RPMI7951 (cell line): ENCODE measurements at regions not wholly inside any gene's neighbourhood (a gene's known extent, or its start where the extent isn't known, plus 50 kb on each side); places are given as distances from the start of the nearest gene placed in this dataset.

ENCODE experiments used
- DNase-seq: peaks from one replicate; pipeline ENCODE4 v3.0.0-alpha.2; 2012; ENCODE audit warnings: low read depth

DNA sequence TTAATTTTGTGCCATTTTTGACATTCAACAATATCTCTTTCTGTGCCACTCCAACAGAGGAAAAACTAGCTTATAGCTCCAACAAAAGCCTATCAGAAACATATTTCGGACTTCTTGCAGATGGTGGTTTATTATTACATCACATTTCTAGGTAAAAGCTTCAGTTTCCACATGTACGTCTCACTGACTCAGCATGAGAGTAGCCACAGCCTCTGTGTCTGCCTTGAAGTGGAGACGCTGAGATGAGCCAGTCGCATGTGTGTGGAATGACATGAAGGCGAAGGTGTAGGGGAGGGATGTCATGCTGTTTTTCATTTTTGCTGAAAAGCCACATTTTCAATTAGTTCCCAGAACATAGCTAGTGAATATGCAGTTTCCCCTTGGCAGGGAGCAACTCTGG lies 598.6 kb downstream of the EFNB2 start:
- peak; percentile 83 for DNase-seq

DNA sequence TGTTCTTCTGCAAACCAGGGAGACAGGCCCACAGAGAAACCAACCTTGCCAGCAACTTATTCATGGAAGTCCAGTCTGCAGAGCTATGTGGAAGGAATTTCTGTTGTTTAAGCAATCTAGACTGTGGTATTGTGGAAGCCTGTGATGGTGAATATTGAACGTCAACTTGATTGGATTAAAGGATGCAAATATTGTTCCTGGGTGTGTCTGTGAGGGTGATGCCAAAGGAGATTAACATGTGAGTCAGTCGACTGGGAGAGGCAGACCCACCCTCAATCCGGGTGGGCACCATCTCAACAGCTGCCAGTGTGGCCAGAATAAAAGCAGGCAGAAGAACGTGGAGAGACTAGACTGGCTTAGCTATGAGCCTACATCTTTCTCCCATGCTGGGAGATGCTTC lies 606.0 kb downstream of the EFNB2 start:
- DNase-seq: no peak

DNA sequence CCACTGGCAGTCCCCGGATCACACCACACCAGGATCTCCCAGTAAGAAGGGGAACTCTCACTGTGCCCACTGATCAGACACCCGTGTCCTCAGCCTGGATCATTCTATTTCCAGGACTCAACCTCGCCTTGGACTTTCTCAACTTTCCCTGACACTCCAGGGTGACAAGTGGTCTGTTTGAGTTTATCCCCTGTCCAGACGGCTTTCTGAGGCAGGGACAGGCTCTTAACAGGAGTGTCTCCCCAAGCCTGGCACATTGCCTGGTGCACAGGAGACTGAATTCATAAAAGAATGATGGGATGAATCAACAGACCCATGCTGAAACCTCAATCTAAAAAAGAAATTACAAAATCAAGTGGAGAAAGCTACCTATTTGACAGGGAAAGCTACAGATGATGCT lies 606.6 kb downstream of the EFNB2 start:
- peak; percentile 22 for DNase-seq

DNA sequence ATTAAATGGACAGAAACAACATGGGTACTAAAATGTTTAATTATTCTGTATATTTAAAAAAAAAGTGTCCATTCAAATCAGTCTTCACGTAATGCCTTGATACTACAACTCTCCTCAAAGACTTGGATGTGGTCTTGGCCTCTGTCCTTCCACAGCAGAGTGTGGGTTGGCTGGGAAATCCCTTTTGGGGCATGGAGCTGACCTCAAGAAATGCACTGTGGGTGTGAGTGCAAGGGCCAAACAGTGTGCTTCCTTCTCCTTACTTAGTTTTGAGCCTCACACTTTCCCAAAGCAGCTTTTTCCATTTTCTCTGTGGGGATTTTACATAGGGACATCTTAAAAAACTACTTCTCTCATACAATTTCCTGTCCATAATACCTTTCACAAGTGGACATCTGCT lies 607.4 kb downstream of the EFNB2 start:
- DNase-seq: peak; percentile 50

DNA sequence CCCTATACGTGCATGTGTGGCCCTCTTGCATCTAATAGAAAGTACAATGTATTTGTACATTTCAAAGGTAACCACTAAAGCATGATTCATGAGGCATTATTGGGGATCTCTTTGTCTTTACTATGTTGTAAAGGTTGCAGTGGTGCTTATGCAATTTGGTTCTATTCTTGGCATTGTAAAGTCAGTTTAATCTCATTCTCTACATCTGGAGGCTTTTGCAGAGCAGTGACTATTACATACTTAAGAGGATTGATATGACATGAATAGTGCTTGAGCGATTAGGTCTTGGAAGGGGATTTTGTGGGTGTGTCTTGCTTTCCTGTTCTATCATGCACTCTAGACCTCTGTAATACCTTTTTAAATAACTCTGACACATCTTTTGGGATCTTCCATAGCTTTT lies 610.0 kb downstream of the EFNB2 start:
- DNase-seq: peak; percentile 59

DNA sequence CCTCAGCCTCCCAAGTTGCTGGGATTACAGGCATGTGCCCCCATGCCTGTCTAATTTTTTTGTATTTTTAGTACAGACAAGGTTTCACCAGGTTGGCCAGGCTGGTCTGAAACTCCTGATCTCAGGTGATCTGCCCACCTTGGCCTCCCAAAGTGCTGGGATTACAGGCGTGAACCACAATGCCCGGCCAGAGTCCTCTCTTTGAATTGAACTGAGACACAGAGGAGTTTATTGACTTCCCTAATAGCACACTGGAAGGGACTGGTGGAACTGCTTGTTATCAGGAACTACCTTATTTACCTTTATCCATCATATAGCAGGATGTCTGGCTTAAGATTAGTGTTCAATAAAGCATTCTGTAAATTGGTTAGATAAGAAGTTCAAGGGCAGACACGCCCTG lies 613.8 kb downstream of the EFNB2 start:
- no peak for DNase-seq

DNA sequence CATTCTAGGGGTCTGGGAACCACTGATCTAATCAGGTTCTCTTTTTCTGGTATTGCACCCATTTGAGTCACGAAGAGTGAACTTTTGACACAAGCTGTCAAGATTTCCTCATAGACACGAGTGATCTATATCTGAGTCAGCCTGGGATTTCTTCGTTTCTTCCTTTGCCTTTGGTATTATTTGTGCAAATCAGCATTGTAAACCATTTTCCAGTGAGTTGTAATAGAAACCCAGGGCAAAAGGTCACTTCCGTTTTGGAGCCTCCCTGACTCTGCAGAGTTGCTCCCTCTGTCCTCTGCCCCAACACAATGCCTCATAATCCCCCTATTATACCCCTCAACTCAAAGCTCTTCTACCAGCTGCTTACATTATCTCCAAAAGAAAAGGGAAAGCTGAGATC lies 615.1 kb downstream of the EFNB2 start:
- DNase-seq: peak; percentile 90

DNA sequence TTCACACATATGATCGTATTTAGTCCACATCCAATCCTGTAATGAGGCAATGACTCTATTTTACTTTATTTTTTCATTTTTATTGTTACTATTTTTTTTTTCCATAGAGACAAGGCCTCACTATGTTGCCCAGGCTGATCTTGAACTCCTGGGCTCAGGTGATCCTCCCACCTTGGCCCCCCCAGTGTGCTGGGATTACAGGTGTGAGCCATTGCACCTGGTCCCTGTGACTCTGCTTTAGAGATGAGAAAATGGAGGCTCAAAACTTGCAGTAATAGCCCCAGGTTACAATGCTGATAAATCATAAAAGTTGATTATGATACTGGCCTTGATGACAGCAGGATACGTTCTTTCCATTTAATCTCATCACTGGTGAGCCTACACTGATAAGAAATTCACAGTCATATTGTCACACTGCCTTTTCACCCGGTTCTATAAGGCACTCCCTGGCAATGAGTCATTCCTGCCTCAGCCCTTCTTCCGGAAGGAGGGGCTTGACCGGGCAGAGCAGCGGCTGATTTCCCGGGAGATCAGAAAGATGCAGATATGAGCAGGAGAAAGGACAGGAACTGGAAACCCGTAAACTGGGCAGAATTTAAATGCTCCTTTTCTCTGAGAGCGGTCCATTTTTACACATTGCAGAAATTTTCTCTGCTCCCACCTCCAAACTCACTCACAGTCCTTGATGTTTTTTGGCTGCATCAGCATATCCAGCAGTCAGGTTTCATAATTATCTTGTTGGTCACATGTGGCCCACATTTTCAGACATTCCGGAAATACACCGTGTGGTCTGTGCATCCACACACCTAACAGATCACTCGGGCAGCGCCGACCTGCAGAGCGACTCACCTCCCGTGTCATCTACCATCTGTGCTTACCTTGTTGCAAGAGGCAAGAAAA lies 616.4 kb downstream of the EFNB2 start:
- DNase-seq: peak; percentile 94

DNA sequence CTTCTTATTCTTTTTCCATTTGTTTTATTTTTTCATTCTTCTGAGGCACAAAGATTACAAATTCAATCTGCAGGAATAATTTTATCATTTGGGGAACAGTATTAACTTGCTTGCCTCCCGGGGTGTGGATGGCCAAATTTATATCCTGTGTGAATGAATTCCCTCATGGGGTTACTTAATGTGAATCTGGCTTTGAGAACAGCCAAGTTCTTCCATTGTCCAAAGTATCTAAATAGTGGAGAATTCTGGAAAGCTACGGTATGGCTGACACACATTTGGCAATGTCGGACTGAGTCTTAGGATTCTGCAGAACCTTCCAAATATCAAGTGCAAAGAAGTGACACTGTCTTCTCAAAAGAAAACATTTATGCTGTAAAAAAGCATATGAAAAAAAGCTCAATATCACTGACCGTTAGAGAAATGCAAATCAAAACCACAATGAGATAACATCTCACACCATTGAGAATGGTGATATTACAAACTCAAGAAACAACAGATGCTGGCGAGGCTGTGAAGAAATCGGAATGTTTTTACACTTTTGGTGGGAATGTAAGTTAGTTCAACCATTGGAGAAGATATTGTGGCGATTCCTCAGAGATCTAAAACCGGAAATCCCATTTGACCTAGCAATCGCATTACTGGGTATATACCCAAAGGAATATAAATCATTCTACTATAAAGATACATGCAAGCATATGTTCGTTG lies 620.2 kb downstream of the EFNB2 start:
- DNase-seq: peak; percentile 66

DNA sequence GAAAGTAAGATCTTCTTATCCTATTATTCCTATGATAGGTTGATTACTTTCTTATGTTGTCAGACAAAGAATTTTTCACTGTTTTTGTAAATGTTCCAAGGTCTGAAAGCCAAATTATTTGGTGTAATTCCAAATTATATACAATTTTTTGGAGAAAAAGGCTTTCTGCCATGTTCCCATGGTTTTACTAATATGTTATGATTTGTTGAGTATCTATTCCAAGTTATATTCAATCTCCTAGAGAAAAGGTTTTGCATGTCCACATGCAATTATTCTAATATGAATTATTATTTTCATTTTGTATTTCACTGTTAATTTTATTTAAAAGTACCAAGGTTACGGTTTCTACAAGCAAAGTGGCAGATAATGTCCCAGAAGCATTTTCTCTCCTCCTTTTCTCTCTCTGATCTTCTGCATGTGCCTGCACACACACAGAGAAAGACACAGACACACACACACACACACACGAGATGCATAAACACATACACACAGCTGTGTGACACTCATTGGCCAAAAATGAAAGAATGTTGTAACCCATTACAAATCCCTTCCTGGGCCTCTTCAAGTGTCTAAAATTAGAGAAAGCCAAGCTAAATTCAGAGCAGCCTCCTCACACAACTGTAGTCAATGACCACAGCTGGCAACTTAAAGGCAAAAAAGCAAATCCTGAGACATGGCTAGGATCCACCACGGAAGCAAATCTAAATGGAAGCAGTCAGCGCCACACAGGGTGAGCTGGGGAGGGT lies 621.0 kb downstream of the EFNB2 start:
- peak; percentile 96 for DNase-seq

DNA sequence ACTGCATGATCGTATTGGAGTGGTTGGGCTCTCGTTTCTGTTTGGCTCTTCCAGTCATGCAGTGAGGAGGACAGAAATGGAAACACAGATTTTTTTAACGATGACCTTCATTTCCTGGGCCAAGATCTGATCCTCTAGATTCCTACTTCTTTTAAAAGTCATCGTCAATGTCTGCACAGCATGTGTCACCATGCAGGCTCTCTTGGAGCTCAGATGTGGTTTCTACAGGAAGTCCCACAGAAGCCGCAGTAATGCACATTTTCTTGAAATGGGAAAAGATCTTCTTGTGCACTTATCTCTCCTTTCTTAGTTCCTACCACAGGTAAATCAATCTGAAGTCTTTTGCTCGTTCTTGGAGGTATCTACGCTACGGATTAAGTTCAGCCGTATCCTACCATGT lies 626.9 kb downstream of the EFNB2 start:
- peak; percentile 95 for DNase-seq

DNA sequence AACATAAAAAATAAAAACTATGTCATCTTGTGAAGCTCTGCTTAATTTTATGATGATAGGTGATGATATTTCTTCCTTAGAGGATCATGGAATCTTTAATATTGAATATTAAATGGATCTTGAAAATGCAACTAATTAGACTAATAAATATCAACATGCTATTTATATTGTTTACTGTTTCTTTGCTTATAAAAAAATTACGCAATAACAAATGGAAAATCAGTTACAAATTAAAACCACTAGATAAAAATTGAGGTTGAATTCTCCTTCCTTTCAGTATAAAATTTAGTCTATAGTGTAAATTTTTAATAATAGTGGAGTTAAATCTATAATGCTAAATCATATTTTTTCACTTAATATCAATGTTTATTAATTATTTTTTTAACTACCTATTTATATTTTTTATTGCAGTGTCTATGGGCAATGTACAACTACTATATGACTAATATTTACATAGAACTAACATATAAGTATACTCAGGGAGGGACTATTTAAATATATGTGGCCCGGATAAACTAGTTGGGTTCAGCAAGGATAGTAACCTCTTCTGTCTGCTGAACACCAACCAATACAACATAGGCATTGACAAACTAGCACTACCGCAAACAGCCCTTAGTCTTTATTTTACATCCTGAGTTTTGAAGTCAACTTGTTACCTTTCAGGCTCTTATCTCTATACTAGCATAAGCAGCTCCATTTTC lies 628.0 kb downstream of the EFNB2 start:
- no peak for DNase-seq

DNA sequence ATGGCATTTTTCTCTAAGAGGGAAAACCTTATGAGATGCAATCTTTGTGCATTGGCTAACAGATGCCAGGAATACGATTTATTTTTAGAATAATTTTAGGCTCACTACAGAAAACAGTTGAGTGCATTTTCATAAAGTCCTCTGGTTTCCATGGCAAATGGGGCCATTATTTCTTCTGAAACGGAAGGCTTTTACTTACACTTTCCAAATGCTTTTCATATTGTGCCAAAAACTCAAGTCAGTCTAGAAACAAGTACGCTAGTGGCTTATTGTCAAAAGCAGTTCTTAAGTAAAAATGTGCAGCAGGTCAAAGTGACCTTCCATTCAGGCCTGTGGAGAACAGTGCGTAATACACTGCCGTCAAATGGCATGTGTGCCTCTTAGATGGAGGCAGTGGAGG lies 628.7 kb downstream of the EFNB2 start:
- no peak for DNase-seq

DNA sequence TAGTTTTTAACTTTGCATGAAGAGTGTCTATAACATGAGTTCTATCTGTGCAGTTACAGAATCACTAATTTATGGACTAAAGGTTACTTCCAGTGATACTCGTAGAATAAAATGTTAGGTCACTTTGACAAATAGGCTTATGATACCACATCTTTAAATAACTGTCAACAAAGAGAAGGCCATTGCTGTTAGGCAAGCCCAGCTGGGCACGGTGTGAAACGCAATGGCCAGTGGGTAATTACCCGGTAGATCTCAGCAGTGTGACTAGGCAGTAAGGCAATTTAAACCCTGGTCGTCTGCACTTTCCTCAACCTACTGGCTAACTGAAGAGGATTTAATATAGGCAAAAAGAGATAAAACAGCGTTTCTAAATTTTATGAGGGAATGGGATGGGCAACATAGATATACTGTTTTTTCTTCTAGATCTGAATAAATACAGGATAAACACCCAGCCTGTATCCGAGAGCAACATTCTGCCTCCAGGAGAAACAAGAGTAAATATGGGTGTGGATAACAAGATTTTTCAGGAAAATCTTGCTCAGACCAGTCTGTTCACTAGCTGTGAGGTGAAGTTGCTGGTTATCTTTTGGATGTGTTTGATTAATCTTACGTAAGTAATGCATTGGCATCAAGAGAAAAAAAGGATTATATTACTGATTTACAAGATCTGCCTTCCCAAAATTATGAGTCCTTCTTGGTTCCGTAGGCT lies 631.3 kb downstream of the EFNB2 start:
- DNase-seq: no peak

DNA sequence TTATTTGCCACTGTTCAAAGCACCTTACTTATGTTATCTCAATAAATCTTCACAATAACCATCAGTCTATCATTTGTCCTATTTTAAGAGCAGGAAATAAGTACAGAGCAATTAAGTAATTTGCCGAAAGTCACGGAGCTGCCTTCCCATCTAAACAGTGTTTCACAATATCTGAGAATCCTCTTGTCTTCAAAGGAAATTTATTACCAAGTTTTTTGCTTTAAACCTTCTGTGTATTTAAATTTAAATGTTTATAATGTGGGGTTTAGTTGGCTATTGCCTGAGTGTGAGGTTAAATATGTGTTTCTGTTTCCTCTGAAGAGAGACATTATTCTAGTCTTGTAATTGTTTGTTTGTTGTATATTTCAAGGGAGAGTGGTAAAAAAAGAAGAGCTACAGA lies 633.1 kb downstream of the EFNB2 start:
- no peak for DNase-seq

DNA sequence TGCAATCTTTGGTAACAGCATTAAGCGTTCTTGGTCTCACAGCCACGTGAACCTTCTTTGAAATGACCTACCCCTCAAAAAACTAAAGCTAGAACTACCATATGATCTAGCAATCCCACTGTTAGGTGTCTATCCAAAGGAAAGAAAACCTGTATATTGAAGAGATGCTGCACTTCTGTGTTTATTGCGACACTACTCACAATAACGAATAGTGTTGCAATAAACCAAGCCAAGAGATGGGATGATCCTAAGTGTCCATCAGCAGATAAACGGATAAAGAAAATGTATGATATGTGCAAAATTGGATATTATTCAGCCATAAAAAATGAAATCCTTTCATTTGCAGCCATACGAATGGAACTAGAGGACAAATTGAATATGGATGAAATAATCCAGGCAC lies 637.9 kb downstream of the EFNB2 start:
- DNase-seq: no peak

DNA sequence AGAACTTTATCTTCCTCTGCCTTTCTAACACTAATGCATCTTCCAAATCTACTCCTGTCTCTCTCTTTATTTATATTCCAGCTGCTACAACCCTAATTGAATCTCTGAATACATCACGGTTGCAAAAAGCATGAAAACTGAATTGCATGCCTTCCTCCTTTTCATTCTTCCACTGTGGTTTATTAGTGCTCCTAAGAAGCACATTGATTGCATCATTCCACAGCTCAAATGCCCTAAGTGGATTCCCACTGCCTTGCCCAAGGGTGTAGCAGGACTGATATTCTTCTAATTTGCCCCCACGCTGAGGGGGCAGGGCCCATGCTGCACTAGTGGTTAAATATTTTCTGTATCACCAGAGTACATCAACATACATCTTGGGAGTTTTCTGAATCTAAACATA lies 640.8 kb downstream of the EFNB2 start:
- peak; percentile 24 for DNase-seq

DNA sequence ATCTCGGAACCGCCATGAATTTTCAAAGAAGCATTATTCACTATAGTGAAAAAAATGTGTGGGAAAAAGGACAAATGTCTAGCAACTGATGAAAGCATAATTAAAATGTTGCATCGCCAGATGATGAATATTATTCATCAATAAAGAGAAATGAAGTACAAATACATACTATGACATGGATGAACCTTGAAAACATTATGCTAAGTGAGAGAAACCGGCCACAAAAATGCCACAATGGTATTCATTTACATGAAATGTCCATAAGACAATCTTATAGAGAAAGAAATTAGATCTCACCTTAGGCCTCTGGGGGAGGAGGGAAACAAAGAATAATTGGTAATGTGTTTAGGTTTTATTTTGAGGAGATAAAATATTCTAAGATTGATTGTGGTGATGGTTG lies 645.0 kb downstream of the EFNB2 start:
- no peak for DNase-seq

DNA sequence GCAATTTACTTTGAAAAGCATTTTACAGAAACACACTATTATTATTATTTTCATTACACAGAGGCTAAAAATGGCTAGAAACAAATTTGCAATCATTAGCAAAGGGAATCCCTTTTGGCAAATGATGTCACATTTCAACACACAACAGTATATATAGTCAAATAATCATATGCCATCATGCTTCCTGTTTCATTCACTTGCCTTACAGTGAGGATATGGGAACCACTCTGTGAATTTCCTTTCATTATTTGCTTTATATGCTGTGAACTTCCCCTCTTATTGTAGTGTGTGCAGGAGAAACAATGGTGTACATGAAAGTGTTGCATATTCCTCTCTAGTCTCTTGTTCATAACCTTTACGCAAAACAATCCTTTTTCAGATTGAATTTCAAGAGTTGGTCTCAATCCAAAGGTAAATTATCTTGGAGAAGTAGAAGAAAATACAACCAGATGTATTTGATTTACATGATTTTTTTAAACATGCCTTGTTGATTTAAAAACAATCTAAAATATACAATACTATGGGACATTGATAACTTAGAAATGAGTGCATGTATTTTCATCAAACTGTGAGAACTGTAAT lies 657.3 kb downstream of the EFNB2 start:
- DNase-seq: no peak

DNA sequence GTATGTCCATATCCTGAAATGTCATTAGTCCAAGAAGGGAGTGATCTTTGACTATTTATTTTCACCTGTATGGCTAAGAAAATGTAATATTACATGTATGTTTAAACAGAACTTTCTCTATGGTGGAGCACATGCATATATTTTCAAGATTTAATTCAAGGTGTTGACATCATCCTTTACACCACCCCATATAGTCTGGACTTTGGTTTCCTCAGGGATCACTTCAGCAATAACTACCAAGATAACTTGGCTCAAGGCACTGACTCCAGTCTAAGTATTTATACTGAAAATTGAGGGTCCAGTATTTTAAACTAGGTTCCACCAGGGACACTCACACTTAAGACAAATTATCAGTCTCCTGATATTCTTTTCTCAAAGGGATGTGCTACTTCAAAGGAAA lies 660.6 kb downstream of the EFNB2 start:
- no peak for DNase-seq

DNA sequence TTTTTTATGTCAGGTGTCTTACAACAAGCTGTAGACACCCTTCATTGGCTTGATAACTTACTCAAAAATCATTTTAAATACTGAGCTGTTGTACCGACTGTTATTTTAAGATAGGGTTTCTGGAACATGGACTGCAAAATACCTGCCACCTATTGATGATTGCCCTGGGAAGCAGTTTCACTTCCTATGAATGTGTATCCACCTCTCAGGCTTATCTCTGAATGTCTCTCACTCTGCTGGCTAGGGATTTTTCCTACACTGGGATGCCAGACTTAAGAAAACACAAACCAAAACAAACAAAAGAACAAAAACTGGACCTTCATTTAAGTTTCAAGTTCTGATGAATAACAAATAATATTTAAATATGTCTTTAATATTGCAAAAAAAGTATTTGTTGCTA lies 663.7 kb downstream of the EFNB2 start:
- DNase-seq: no peak
